HG03196 (cell line): ENCODE measurements at regions not wholly inside any gene's neighbourhood (a gene's known extent, or its start where the extent isn't known, plus 50 kb on each side); places are given as distances from the start of the nearest gene placed in this dataset.
"Not testable (repeated sequence)": the region's sequence is repeated elsewhere in the genome, so short reads cannot be mapped to it uniquely, and the experiment has no call there.

Source experiments
- ATAC-seq: cut with Tn5 transposase; IDR thresholded peaks from one replicate; pipeline ENCODE4 v1.9.1; 2021; ENCODE audit not compliant: unreplicated experiment

- ATAC-seq, result no peak
Measured at GRCh38 chr5:17326600-17327037, 109.2 kb downstream of the BASP1 start.

- ATAC-seq, result no peak
Measured at GRCh38 chr5:17327048-17327625, 109.7 kb downstream of the BASP1 start.

GRCh38 chr5:17329571-17329970 is 112.1 kb downstream of the BASP1 start:
- no peak for ATAC-seq

- ATAC-seq, result no peak
Measured at GRCh38 chr5:17330386-17330785, 113.0 kb downstream of the BASP1 start.

- ATAC-seq, result no peak
Measured at GRCh38 chr5:17331651-17332050, 114.2 kb downstream of the BASP1 start.

GRCh38 chr5:17333755-17334154 is 116.3 kb downstream of the BASP1 start:
- ATAC-seq, result no peak

GRCh38 chr5:17336054-17336453 is 118.6 kb downstream of the BASP1 start:
- ATAC-seq, result no peak

GRCh38 chr5:17336723-17337122 is 119.3 kb downstream of the BASP1 start:
- not testable (repeated sequence) for ATAC-seq

- no peak for ATAC-seq
Measured at GRCh38 chr5:17339841-17340240, 122.4 kb downstream of the BASP1 start.

- ATAC-seq, result no peak
Measured at GRCh38 chr5:17340379-17340778, 122.9 kb downstream of the BASP1 start.

- ATAC-seq, result no peak
Measured at GRCh38 chr5:17340819-17341218, 123.4 kb downstream of the BASP1 start.

- ATAC-seq, result peak; percentile 91
Measured at GRCh38 chr5:17343675-17344074, 126.2 kb downstream of the BASP1 start.

GRCh38 chr5:17346811-17347210 is 129.4 kb downstream of the BASP1 start:
- no peak for ATAC-seq

- ATAC-seq, result no peak
Measured at GRCh38 chr5:17352223-17352622, 134.8 kb downstream of the BASP1 start.

- ATAC-seq, result no peak
Measured at GRCh38 chr5:17354265-17354664, 136.8 kb downstream of the BASP1 start.

- no peak for ATAC-seq
Measured at GRCh38 chr5:17355586-17356346, 138.3 kb downstream of the BASP1 start.

GRCh38 chr5:17356551-17356950 is 139.1 kb downstream of the BASP1 start:
- no peak for ATAC-seq

- no peak for ATAC-seq
Measured at GRCh38 chr5:17357504-17357903, 140.1 kb downstream of the BASP1 start.

- no peak for ATAC-seq
Measured at GRCh38 chr5:17358031-17358430, 140.0 kb upstream of the TAF11L2 start.

- ATAC-seq, result no peak
Measured at GRCh38 chr5:17359451-17360011, 138.5 kb upstream of the TAF11L2 start.

- ATAC-seq, result no peak
Measured at GRCh38 chr5:17360879-17361278, 137.2 kb upstream of the TAF11L2 start.

- ATAC-seq, result no peak
Measured at GRCh38 chr5:17361331-17361730, 136.7 kb upstream of the TAF11L2 start.
